ENCODE measurements at regions not wholly inside any gene's neighbourhood (a gene's known extent, or its start where the extent isn't known, plus 50 kb on each side); places are given as distances from the start of the nearest gene placed in this dataset.

GRCh38 chr21:28788030-28788429, 204.6 kb downstream of the LTN1 start:
- no peak overlapping the region for H3K4me3 ChIP-seq

GRCh38 chr21:28783641-28784185, 209.0 kb downstream of the LTN1 start:
- DNase-seq = no peak
- intact Hi-C loops (cut with DNase I) = no loop called here
- H3K27me3 ChIP-seq (ENCODE audit: insufficient read depth in 3 of 3, low read length in 2 of 3) = no peaks in the 10 kb centered on the region
- ATAC-seq = no peak
- TF ChIP-seq CTCF (IDR thresholded peaks at IDR 0.05) = no peak
- 94 to 97% (median 97%) methylated on average over 29 to 32 of the region's 32 CpGs for WGBS, 3 donors
- H3K4me3 ChIP-seq = no peak overlapping the region
- no peak overlapping the region for H3K27ac ChIP-seq
- no peaks in the 10 kb centered on the region for H3K36me3 ChIP-seq (ENCODE audit: insufficient read depth in 1 of 2, low read depth in 1 of 2)
- no peaks in the 10 kb centered on the region for H3K9me3 ChIP-seq
- H3K4me1 ChIP-seq = no peaks in the 10 kb centered on the region

More at GRCh38 chr21:28788030-28788429, 204.6 kb downstream of the LTN1 start:
- H3K4me1 ChIP-seq = no peaks in the 10 kb centered on the region
- no peaks in the 10 kb centered on the region for H3K36me3 ChIP-seq (ENCODE audit: insufficient read depth in 1 of 2, low read depth in 1 of 2)
- no peak for TF ChIP-seq CTCF (IDR thresholded peaks at IDR 0.05)
- H3K9me3 ChIP-seq = no peaks in the 10 kb centered on the region
- intact Hi-C loops (cut with DNase I) = no loop called here
- 88 to 95% (median 95%) methylated on average over 6 of the region's 6 CpGs for WGBS, 3 donors
- H3K27ac ChIP-seq = no peak overlapping the region
- no peak for ATAC-seq
- no peak for DNase-seq
- no peaks in the 10 kb centered on the region for H3K27me3 ChIP-seq (ENCODE audit: insufficient read depth in 3 of 3, low read length in 2 of 3)

GRCh38 chr21:28781602-28782276, 210.9 kb downstream of the LTN1 start:
- no peaks in the 10 kb centered on the region for H3K36me3 ChIP-seq (ENCODE audit: insufficient read depth in 1 of 2, low read depth in 1 of 2)
- ATAC-seq (no peak), DNase-seq (no peak)
- H3K9me3 ChIP-seq = no peaks in the 10 kb centered on the region
- H3K4me1 ChIP-seq = no peaks in the 10 kb centered on the region
- no peak overlapping the region for H3K27ac ChIP-seq
- H3K4me3 ChIP-seq = no peak overlapping the region
- no peaks in the 10 kb centered on the region for H3K27me3 ChIP-seq (ENCODE audit: insufficient read depth in 3 of 3, low read length in 2 of 3)
- intact Hi-C loops (cut with DNase I) = no loop called here
- peak; percentile 18 for TF ChIP-seq CTCF (IDR thresholded peaks at IDR 0.05)

GRCh38 chr21:28779914-28780313, 212.8 kb downstream of the LTN1 start:
- H3K9me3 ChIP-seq = no peaks in the 10 kb centered on the region
- TF ChIP-seq CTCF (IDR thresholded peaks at IDR 0.05) = no peak
- no peak overlapping the region for H3K4me3 ChIP-seq
- intact Hi-C loops (cut with DNase I) = loop anchor here in 1 of 2 donors (10.0 kb wide), 1 partner anchor 65 kb away; no protein-coding TSS in a partner anchor
- no peaks in the 10 kb centered on the region for H3K27me3 ChIP-seq (ENCODE audit: insufficient read depth in 3 of 3, low read length in 2 of 3)
- H3K4me1 ChIP-seq = no peaks in the 10 kb centered on the region
- no peaks in the 10 kb centered on the region for H3K36me3 ChIP-seq (ENCODE audit: insufficient read depth in 1 of 2, low read depth in 1 of 2)
- ATAC-seq (no peak), DNase-seq (no peak)
- H3K27ac ChIP-seq = no peak overlapping the region

- Histone ChIP-seq H3K27ac (no peak overlapping the region), H3K4me3 (no peak overlapping the region), H3K36me3 (ENCODE audit: insufficient read depth in 1 of 2, low read depth in 1 of 2) (no peaks in the 10 kb centered on the region), H3K4me1 (peaks cover 14% of the 10 kb centered on the region), H3K27me3 (ENCODE audit: insufficient read depth in 3 of 3, low read length in 2 of 3) (no peaks in the 10 kb centered on the region), H3K9me3 (no peaks in the 10 kb centered on the region)
- DNase-seq = no peak
- ATAC-seq = no peak
- TF ChIP-seq CTCF (IDR thresholded peaks at IDR 0.05) = no peak
- intact Hi-C loops (cut with DNase I) = loop anchor here in 1 of 2 donors (10.0 kb wide), 1 partner anchor 61 kb away; no protein-coding TSS in a partner anchor
- 88 to 94% (median 92%) methylated on average over 2 of the region's 2 CpGs for WGBS, 3 donors
These were observed 216.4 kb downstream of the LTN1 start for GRCh38 chr21:28776251-28776650.

All from psoas muscle (tissue), 7 donors.